Endothelial cell of umbilical vein (primary cell): ENCODE measurements at regions not wholly inside any gene's neighbourhood (a gene's known extent, or its start where the extent isn't known, plus 50 kb on each side); places are given as distances from the start of the nearest gene placed in this dataset.

Experiments used
- BruUV-seq: library from RNA; stranded (reverse); fragments of 400-500 nt; replicated peaks from 2 replicates; lab custom pipeline; 2021; lab: Mats Ljungman, UMichigan
- CTCF ChIA-PET: fragments of 300-600, 350-600 bp; sonication (Branson Sonifier 250); formaldehyde crosslinking; loops from one replicate; lab custom pipeline; 2021; ENCODE audit warnings: antibody characterized with exemption, inconsistent platforms; lab: Charles Lee
- POLR2A ChIA-PET: fragments of 300-600, 350-600 bp; sonication (Branson Sonifier 250); formaldehyde crosslinking; loops from one replicate; lab custom pipeline; 2021; ENCODE audit warnings: antibody characterized with exemption, inconsistent platforms; lab: Charles Lee
- DNase-seq: peaks from one replicate; pipeline ENCODE4 v3.0.0-alpha.2; 2011; ENCODE audit warnings: low read depth, low spot score
- FAIRE-seq: peaks from 2 replicates; lab custom pipeline; 2011; peaks lifted over from hg19 to GRCh38; lab: Jason Lieb, UNC
- H2AFZ ChIP-seq: 2 replicates; pipeline ENCODE4 v1.6.0; 2012; ENCODE audit warnings: low read depth, low read length, control low read depth, inconsistent platforms
- H3K27ac ChIP-seq: 2 replicates; pipeline ENCODE4 v1.5.1; 2011; ENCODE audit warnings: low read depth, mild to moderate bottlenecking, control low read depth, low read length, moderate library complexity; ENCODE audit not compliant: insufficient read depth
- H3K27me3 ChIP-seq, 2 experiments: 2 replicates each; pipeline versions ENCODE4 v1.6.0 to v1.6.1; 2011; ENCODE audit warnings: low read length in 2 of 2, mixed read lengths in 1 of 2; ENCODE audit not compliant: control insufficient read depth in 2 of 2, insufficient read depth in 2 of 2
- H3K36me3 ChIP-seq, 2 experiments: 2 replicates in 1 of 2; 3 replicates in 1 of 2; pipeline ENCODE4 v1.5.1; 2011; ENCODE audit warnings: low read length in 2 of 2, mild to moderate bottlenecking in 1 of 2, moderate library complexity in 1 of 2; ENCODE audit not compliant: control insufficient read depth in 2 of 2, insufficient read depth in 2 of 2; ENCODE audit errors: extremely low read depth in 1 of 2
- H3K4me1 ChIP-seq: 3 replicates; pipeline ENCODE4 v1.5.1; 2011; ENCODE audit warnings: mild to moderate bottlenecking, low read length; ENCODE audit not compliant: control insufficient read depth, insufficient read depth; ENCODE audit errors: extremely low read depth
- H3K4me2 ChIP-seq: 2 replicates; pipeline ENCODE4 v1.6.1; 2011; ENCODE audit warnings: low read length, control low read depth, mixed read lengths; ENCODE audit not compliant: insufficient read depth
- H3K4me3 ChIP-seq, 3 experiments: fragments of 200-600 bp in 1 of 3; sonication (generic), shearing (Covaris generic) in 1 of 3; replicated peaks in 1 of 3; 2 replicates each; pipeline ENCODE4 v1.5.1; 2011 to 2016; ENCODE audit warnings: control low read depth in 3 of 3, low read length in 3 of 3, mild to moderate bottlenecking in 2 of 3, inconsistent platforms in 1 of 3, low read depth in 1 of 3, moderate library complexity in 1 of 3; ENCODE audit not compliant: insufficient read depth in 1 of 3
- H3K79me2 ChIP-seq: 2 replicates; pipeline ENCODE4 v1.6.0; 2012; ENCODE audit warnings: low read length, inconsistent platforms; ENCODE audit not compliant: control insufficient read depth, insufficient read depth
- H3K9ac ChIP-seq: replicated peaks from 2 replicates; pipeline ENCODE3; 2011; ENCODE audit warnings: low read length, control low read depth; ENCODE audit not compliant: insufficient read depth; ENCODE audit errors: extremely low read depth
- H3K9me1 ChIP-seq: replicated peaks from 3 replicates; pipeline ENCODE4 v1.6.0; 2011; ENCODE audit warnings: mild to moderate bottlenecking, low read length; ENCODE audit not compliant: control insufficient read depth, insufficient read depth; ENCODE audit errors: extremely low read depth
- H3K9me3 ChIP-seq: replicated peaks from 2 replicates; pipeline ENCODE4 v1.5.1; 2012; ENCODE audit warnings: low read length, inconsistent platforms; ENCODE audit not compliant: control insufficient read depth, insufficient read depth
- H4K20me1 ChIP-seq: replicated peaks from 2 replicates; pipeline ENCODE3; 2011; ENCODE audit warnings: mild to moderate bottlenecking, low read length; ENCODE audit not compliant: control insufficient read depth, insufficient read depth; ENCODE audit errors: extremely low read depth
- EZH2 ChIP-seq: IDR thresholded peaks from 2 replicates; pipeline ENCODE4 v1.6.1; 2012; ENCODE audit warnings: borderline replicate concordance, low read depth, mild to moderate bottlenecking, moderate library complexity, low read length, inconsistent platforms; ENCODE audit not compliant: severe bottlenecking
- FOS ChIP-seq: IDR thresholded peaks from 2 replicates; pipeline ENCODE4 v1.6.1; 2011; ENCODE audit warnings: mild to moderate bottlenecking, low read length, moderate library complexity, borderline replicate concordance; ENCODE audit not compliant: insufficient read depth
- GATA2 ChIP-seq: IDR thresholded peaks from 2 replicates; pipeline ENCODE4 v1.7.0; 2011; ENCODE audit warnings: low read depth, mild to moderate bottlenecking, moderate library complexity, mixed read lengths, low read length; ENCODE audit not compliant: insufficient read length, insufficient read depth
- JUN ChIP-seq: IDR thresholded peaks from 2 replicates; pipeline ENCODE4 v1.6.1; 2011; ENCODE audit warnings: borderline replicate concordance, low read depth; ENCODE audit not compliant: insufficient read length, insufficient read depth
- MYC ChIP-seq: IDR thresholded peaks from one replicate; pipeline ENCODE4 v1.6.1; 2011; ENCODE audit warnings: mild to moderate bottlenecking, low read depth, low read length
- POLR2A ChIP-seq: IDR thresholded peaks from 2 replicates; pipeline ENCODE4 v1.6.1; 2012; ENCODE audit warnings: low read depth, mild to moderate bottlenecking, control low read depth, low read length
- POLR2AphosphoS5 ChIP-seq: IDR thresholded peaks from 2 replicates; pipeline ENCODE4 v1.6.1; 2012; ENCODE audit warnings: low read depth, mild to moderate bottlenecking, control low read depth, low read length, moderate library complexity; ENCODE audit not compliant: insufficient read depth
- dilution Hi-C: fragments of 300-500 bp; cut with MboI; formaldehyde crosslinking; loops from one replicate; pipeline ENCODE4 v1.15.0; 2019; ENCODE audit warnings: low sequenced_read_pairs; ENCODE audit not compliant: extremely low pct_ligation_motif_present
- intact Hi-C: fragments of 100-400 bp; cut with micrococcal nuclease; formaldehyde crosslinking; loops from one replicate; pipeline ENCODE4 v1.10.0; 2022
- TF ChIP-seq, protein P1 (sequence below), 2 donors: IDR thresholded peaks; 1 replicate in 1 of 2; 2 replicates in 1 of 2; pipeline ENCODE4 v1.5.1; 2011; ENCODE audit warnings: low read length in 2 of 2, mild to moderate bottlenecking in 2 of 2, moderate library complexity in 2 of 2, control low read depth in 1 of 2, inconsistent platforms in 1 of 2, low read depth in 1 of 2; ENCODE audit not compliant: insufficient read depth in 1 of 2; ENCODE audit errors: extremely low read depth in 1 of 2

GRCh38 chr10:120285408-120285807, 171.6 kb upstream of the PLPP4 start:
- H4K20me1 ChIP-seq = no peaks in the 10 kb centered on the region
- H3K27me3 ChIP-seq = no peaks in the 10 kb centered on the region
- POLR2A ChIA-PET = no interaction called here
- dilution Hi-C loops (no loop called here), intact Hi-C loops (no loop called here)
- DNase-seq (no peak), FAIRE-seq (no peak)
- H3K9ac ChIP-seq = no peak overlapping the region
- no peaks in the 10 kb centered on the region for H3K9me1 ChIP-seq
- no peaks in the 10 kb centered on the region for H3K4me1 ChIP-seq
- no peaks in the 10 kb centered on the region for H3K79me2 ChIP-seq
- H3K27ac ChIP-seq = no peak overlapping the region
- no peak overlapping the region for H3K4me3 ChIP-seq
- H3K9me3 ChIP-seq = no peaks in the 10 kb centered on the region
- no peak overlapping the region for H2AFZ ChIP-seq
- CTCF ChIA-PET = no interaction called here
- no peak overlapping the region for H3K4me2 ChIP-seq
- no TSS peak for BruUV-seq
- TF ChIP-seq MYC = no peak
- no peaks in the 10 kb centered on the region for H3K36me3 ChIP-seq

GRCh38 chr10:120286280-120286679, 170.7 kb upstream of the PLPP4 start:
- POLR2A ChIA-PET = no interaction called here
- DNase-seq (no peak), FAIRE-seq (no peak)
- no peaks in the 10 kb centered on the region for H3K27me3 ChIP-seq
- H3K79me2 ChIP-seq = no peaks in the 10 kb centered on the region
- H4K20me1 ChIP-seq = no peaks in the 10 kb centered on the region
- no peak overlapping the region for H3K9ac ChIP-seq
- H3K9me1 ChIP-seq = no peaks in the 10 kb centered on the region
- no peak overlapping the region for H2AFZ ChIP-seq
- H3K4me2 ChIP-seq = no peak overlapping the region
- no peak overlapping the region for H3K27ac ChIP-seq
- no peaks in the 10 kb centered on the region for H3K4me1 ChIP-seq
- intact Hi-C loops (no loop called here), dilution Hi-C loops (no loop called here)
- no peak overlapping the region for H3K4me3 ChIP-seq
- no peaks in the 10 kb centered on the region for H3K36me3 ChIP-seq
- no TSS peak for BruUV-seq
- CTCF ChIA-PET = no interaction called here
- H3K9me3 ChIP-seq = no peaks in the 10 kb centered on the region
- TF ChIP-seq FOS (no peak), GATA2 (no peak), EZH2 (no peak), POLR2AphosphoS5 (no peak), POLR2A (no peak), JUN (no peak)
- TF ChIP-seq, protein P1, sequence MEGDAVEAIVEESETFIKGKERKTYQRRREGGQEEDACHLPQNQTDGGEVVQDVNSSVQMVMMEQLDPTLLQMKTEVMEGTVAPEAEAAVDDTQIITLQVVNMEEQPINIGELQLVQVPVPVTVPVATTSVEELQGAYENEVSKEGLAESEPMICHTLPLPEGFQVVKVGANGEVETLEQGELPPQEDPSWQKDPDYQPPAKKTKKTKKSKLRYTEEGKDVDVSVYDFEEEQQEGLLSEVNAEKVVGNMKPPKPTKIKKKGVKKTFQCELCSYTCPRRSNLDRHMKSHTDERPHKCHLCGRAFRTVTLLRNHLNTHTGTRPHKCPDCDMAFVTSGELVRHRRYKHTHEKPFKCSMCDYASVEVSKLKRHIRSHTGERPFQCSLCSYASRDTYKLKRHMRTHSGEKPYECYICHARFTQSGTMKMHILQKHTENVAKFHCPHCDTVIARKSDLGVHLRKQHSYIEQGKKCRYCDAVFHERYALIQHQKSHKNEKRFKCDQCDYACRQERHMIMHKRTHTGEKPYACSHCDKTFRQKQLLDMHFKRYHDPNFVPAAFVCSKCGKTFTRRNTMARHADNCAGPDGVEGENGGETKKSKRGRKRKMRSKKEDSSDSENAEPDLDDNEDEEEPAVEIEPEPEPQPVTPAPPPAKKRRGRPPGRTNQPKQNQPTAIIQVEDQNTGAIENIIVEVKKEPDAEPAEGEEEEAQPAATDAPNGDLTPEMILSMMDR (IDR thresholded peaks at IDR 0.05; ENCODE audit: extremely low read depth in 1 of 2, insufficient read depth in 1 of 2, low read depth in 1 of 2, low read length in 2 of 2) = no peak
